ENCODE measurements at regions not wholly inside any gene's neighbourhood (a gene's known extent, or its start where the extent isn't known, plus 50 kb on each side); places are given as distances from the start of the nearest gene placed in this dataset.
"Not testable (repeated sequence)": the region's sequence is repeated elsewhere in the genome, so short reads cannot be mapped to it uniquely, and the experiment has no call there.

GRCh38 chr11:134612140-134613030 is 200.3 kb upstream of the B3GAT1 start:
- DNase-seq: no peak

GRCh38 chr11:134611537-134611936 is 199.5 kb upstream of the B3GAT1 start:
- no peak for DNase-seq

- no peak for DNase-seq
Measured at GRCh38 chr11:134610116-134610910, 198.3 kb upstream of the B3GAT1 start.

DNA sequence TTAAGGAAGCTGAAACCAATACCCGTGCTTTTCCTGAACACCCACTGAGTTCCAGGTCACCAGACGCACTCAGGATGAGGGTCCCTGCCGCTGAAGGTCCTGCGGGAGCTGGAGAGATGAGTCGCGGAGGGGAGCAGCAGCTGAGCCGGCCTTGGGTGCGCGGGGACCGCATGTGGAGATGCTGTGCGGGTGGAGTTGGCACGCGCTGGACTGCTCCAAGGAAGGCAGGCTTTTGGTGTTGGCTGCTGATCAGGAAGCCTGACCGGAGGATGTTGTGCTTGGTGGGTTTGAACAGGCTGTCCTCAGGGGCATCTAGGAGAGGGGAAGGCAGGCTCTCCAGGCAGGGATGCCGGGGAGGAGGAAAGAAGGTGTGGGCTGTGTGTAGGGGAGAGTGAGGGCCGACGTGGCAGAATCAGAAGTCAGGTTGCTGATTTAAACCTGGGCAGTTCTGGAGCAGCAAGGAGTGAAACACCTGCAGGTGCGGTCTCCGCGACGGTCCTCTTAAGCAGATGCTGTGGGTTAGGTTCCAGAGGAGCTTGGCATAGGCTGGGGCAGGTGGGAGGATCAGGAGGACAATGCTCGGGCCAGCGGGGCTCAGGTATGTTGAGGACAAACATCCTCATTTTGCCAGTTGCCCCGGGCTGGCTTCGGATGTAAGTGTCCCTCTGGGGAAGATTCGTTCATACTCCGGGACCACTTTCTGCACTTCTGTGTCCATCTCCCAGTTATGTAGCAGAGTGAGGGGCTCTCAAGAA is 197.5 kb upstream of the B3GAT1 start:
- no peak for DNase-seq

DNA sequence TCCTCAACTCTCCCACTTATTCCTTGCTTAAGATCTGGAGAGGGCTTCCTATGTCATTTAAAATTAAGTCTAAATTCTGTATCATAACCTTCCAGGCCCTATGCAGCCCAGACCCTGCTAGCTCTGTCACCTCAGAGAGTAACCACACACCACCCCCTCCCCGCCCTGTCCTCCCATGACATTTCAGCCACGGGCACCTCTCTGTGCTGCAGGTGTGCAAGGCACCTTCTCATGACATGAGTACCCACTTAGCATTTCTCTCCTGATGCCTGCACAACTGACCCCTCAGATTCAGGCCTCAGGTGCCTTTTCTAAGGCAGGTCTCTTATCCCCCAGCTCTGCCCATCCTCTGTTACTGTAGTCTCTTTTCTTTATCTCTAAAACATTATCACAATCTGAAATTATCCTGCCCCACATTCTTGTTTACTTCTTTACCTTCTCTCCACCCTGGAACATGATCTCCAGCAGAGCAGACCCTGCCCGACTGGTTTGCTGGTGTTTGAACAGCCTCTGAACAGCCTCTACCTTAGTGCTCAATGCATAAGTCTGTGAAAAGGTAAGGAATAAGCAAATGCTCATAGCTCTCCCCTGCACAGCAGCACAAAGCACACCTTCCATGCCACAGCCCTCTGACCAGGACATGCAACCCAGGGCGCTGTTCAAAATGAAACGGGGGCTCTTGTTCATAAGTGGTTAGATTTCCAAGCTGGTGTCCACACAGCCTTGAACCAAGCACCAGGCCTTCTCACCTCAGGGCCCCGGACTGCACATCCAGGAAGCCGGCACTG is 196.1 kb upstream of the B3GAT1 start:
- DNase-seq: no peak

GRCh38 chr11:134606251-134606650 is 194.2 kb upstream of the B3GAT1 start:
- no peak for DNase-seq

GRCh38 chr11:134604886-134605285 is 192.8 kb upstream of the B3GAT1 start:
- DNase-seq: no peak

DNA sequence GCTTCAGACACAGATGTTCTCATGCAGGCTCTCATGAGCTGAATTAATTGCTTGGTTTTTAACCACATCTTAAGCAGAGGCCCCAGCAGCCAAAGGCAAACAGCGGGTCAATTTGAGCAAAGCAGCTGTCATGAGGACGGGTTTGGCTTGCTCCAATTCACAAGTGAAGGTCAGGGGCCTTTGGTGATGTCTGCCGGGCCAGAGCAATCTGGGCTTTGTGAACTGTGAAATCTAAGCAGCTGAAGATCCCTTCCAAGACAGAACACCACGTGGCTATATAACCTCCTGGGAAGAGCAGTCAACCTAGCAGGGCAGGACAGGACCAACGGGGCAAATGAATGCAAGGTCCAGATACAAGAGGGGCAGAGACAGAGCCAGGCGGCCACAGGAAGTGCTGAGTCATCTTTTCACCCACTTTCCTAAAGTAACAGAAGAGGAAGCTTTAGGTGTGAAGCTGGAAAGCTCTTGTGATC is 187.3 kb upstream of the B3GAT1 start:
- DNase-seq: no peak

DNA sequence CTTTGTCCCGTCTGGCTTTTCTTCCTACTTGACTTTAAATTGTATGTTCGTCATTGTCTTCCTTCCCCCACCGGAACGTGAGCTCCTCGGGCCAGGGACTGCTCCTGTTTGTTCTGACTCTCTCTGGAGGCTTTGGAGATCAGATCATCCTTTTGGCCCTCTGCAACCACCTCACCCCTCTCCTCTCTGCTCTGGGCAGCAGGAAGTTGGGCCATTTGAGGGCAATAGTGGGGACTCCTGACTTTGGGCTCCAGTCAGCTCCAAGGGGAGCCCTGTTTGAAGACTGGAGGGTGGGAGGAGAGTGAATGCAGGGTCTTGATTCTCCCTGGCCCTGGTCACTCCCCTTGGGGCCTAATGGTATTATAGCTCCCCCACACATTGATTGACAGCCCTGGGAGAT is 186.3 kb upstream of the B3GAT1 start:
- DNase-seq: no peak

- no peak for DNase-seq
Measured at GRCh38 chr11:134597452-134597851, 185.4 kb upstream of the B3GAT1 start.

DNA sequence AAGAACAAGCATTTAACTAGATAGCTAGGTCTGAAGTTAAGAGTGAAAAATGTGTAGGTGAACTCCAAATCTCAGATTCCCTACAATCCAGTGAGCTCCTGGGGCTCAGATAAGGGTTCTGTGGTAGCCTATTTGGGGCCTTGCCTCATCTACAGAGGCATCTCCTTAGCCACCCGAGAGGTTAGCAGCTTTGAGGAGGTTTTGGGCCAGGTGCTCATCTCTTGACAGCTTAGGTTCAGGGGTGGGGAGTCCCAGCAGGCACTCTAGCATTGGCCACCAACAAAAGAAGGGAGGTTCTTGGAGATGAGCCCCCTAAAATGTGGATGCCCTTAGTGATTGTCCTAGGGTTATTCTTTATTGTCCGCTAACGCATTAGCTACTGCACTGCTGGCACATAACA is 184.4 kb upstream of the B3GAT1 start:
- no peak for DNase-seq

DNA sequence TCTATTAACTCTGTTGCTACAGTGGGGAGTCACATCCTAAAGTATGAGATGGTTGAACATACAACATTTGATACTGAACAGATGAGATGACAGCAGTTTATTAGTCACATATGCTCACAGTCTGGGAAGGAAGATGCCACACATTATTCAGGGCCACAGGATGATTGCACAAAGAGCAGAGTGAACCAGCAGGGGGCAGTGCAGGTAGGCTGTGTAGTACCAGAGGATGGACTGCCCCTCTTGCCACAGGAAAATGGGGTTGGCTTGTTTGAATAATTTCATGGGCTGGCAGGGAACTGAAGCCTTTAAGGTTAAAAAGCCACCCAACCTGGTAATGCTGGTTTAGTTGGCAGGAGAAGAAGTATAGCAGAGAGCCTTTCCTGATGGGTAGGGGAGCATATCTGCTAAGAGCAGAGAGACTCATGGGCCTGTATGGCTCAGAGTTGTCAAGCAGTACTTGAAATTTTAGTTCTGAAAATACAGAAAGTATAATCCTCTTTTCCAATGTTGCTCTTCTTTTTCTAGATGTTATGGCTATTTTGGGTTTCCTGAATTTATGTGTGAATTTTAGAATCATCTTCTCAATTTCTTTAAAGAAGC is 180.4 kb upstream of the B3GAT1 start:
- DNase-seq: peak; percentile 12

- no peak for DNase-seq
Measured at GRCh38 chr11:134591338-134591737, 179.3 kb upstream of the B3GAT1 start.

DNA sequence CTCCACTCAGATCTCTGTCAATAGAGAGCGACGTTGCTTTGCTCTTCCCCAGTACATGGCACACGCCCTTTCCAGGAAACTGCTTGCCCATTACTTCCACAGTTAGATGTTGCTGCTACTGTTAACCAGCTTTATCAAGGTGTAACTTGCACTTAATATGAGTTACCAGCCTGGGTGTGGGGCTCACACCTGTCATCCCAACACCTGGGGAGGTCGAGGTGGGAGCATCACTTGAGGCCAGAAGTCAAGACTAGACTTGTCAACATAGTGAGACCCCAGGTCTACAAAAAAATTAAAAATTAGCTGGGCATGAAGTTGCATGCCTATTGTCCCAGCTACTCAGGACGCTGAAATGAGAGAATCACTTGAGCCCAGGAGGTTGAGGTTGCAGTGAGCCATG is 177.1 kb upstream of the B3GAT1 start:
- DNase-seq: no peak

GRCh38 chr11:134588460-134589110 is 176.5 kb upstream of the B3GAT1 start:
- not testable (repeated sequence) for DNase-seq

DNA sequence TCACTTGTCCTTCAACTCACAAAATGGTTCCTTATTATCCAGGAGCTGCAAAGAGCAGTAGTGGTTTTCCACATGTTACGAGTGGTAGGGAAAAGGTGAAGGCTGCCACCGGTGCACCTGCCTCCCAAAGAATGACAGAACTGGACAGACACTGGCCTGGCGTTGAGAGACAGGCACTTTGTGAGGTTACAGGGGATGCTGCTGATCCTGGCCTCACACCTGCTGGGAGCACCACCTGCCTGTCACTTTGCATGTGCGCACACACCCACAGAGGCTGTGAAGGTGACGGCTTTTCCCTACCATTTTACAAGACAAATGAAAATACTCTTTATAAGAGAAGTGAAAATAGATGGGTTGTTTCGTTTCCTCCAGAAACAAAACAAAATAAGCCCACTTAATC is 175.3 kb upstream of the B3GAT1 start:
- DNase-seq: no peak

DNA sequence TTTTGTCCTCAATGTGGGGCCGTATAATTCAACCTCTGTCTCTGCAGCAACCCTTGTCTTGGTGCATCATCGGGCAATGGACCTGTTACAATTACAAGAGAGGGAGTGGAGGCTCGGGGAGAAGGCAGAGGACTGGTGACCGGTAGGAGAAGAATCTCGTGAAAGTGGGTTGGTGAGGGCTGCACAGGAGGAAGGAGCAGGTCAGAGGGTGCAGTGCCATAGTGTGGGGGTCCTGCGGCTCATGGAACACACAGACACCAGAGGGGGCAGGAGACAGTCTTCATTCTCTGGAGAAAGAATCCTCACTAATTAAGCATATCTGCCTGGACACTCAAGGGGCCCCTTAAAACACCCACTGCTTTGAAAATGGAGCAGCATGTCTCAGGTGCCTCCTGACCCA is 174.7 kb upstream of the B3GAT1 start:
- DNase-seq: no peak

- DNase-seq: no peak
Measured at GRCh38 chr11:134585666-134586610, 173.9 kb upstream of the B3GAT1 start.

DNA sequence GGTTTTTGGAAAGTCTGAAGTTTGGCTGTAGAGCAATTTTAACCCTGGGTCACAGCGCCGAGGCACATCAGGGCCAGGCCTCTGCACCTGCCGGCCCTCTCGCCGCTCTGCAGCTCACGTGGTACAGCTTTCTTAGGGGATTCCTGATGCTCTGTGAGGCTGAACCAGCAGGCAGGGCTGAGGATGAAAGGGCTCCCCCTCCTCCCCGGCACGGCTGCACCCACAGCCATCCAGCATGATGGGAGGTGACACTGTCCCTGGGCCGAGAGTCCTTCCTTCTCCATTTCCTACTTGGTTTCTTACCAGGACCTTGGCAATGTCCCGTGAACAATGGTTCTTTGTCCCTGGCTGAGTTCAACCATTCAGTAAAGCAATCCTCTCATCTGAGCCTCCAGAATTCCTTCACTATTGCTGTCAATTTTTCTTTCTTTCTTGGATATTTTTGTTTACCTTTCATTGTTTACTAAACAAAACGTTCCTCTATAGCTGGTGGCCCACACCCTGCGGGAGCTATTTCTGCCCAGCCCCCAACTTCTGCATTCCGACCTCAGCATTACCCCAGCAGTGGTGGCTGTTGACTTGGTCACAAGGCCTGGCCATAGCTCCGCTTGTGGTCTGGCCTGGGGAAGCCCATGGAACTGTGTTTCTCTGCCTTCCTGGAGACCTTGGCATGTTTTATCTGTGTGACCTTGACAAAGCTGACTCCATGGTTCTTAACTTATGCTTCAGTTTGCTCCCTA is 172.8 kb upstream of the B3GAT1 start:
- DNase-seq: no peak

Data from CD4-positive, alpha-beta T cell treated with Interleukin-17A for 4 hours (primary cell).